ENCODE measurements at regions not wholly inside any gene's neighbourhood (a gene's known extent, or its start where the extent isn't known, plus 50 kb on each side); places are given as distances from the start of the nearest gene placed in this dataset.

DNA sequence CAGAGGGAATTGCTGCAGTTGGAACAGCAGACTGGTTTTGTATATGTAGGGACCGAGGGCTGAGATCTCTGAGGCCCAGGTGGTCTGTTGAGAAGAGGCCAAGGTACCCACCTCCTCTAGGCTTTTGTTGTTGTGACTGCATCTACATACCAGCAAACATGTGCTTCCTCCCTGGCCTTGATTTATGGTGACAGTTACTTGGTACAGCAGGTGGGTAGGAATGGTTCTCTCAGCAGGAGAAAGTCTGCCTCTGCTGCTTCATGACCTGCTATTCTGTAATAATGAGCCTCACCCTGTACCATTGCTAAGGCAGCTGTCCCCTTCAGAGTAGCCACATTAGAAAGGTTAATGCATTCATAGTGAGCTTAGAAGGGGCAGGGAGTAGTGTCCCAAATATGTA is 196.7 kb upstream of the PELI2 start:
- Histone ChIP-seq H3F3A (ENCODE audit: insufficient read depth) (no peaks in the 10 kb centered on the region), H3K27ac (ENCODE audit: low read depth, low read length) (no peak overlapping the region), H3K9me2 (replicated peaks; ENCODE audit: insufficient read depth, low read length) (no peaks in the 10 kb centered on the region), H3K9me3 (ENCODE audit: insufficient read depth, low read length) (no peaks in the 10 kb centered on the region), H2AFZ (ENCODE audit: low read depth, low read length, severe bottlenecking) (no peak overlapping the region), H3K4me2 (ENCODE audit: low read depth, low read length, poor library complexity, severe bottlenecking) (no peak overlapping the region), H3K36me3 (ENCODE audit: low read length) (no peaks in the 10 kb centered on the region), H4K20me1 (ENCODE audit: low read depth, low read length) (no peaks in the 10 kb centered on the region), H3K4me3 (ENCODE audit: insufficient read depth, low read length, poor library complexity, severe bottlenecking) (no peak overlapping the region), H3K27me3 (ENCODE audit: low read length) (no peaks in the 10 kb centered on the region), H3K79me2 (ENCODE audit: insufficient read depth, low read length) (no peaks in the 10 kb centered on the region), H3K9ac (ENCODE audit: low read length) (no peak overlapping the region)
- TF ChIP-seq, protein P1, sequence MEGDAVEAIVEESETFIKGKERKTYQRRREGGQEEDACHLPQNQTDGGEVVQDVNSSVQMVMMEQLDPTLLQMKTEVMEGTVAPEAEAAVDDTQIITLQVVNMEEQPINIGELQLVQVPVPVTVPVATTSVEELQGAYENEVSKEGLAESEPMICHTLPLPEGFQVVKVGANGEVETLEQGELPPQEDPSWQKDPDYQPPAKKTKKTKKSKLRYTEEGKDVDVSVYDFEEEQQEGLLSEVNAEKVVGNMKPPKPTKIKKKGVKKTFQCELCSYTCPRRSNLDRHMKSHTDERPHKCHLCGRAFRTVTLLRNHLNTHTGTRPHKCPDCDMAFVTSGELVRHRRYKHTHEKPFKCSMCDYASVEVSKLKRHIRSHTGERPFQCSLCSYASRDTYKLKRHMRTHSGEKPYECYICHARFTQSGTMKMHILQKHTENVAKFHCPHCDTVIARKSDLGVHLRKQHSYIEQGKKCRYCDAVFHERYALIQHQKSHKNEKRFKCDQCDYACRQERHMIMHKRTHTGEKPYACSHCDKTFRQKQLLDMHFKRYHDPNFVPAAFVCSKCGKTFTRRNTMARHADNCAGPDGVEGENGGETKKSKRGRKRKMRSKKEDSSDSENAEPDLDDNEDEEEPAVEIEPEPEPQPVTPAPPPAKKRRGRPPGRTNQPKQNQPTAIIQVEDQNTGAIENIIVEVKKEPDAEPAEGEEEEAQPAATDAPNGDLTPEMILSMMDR (IDR thresholded peaks at IDR 0.05; ENCODE audit: insufficient read depth, low read length, poor library complexity, severe bottlenecking), result no peak
- no peak for TF ChIP-seq EZH2phosphoT487 (conservative IDR thresholded peaks at IDR 0.05; ENCODE audit: low read length)

- Histone ChIP-seq H3K4me2 (ENCODE audit: low read depth, low read length, poor library complexity, severe bottlenecking) (no peak overlapping the region), H3K79me2 (ENCODE audit: insufficient read depth, low read length) (no peaks in the 10 kb centered on the region), H4K20me1 (ENCODE audit: low read depth, low read length) (no peaks in the 10 kb centered on the region), H2AFZ (ENCODE audit: low read depth, low read length, severe bottlenecking) (no peak overlapping the region), H3K9me2 (replicated peaks; ENCODE audit: insufficient read depth, low read length) (no peaks in the 10 kb centered on the region), H3K27ac (ENCODE audit: low read depth, low read length) (no peak overlapping the region), H3K9me3 (ENCODE audit: insufficient read depth, low read length) (no peaks in the 10 kb centered on the region), H3K9ac (ENCODE audit: low read length) (no peak overlapping the region), H3F3A (ENCODE audit: insufficient read depth) (no peaks in the 10 kb centered on the region), H3K4me3 (ENCODE audit: insufficient read depth, low read length, poor library complexity, severe bottlenecking) (no peak overlapping the region), H3K27me3 (ENCODE audit: low read length) (0 out of 2 replicates have a peak, but pooled peaks cover 3% of the 10 kb centered on the region), H3K36me3 (ENCODE audit: low read length) (no peaks in the 10 kb centered on the region)
- no peak for TF ChIP-seq EZH2phosphoT487 (conservative IDR thresholded peaks at IDR 0.05; ENCODE audit: low read length)
- TF ChIP-seq, protein P1 (IDR thresholded peaks at IDR 0.05; ENCODE audit: insufficient read depth, low read length, poor library complexity, severe bottlenecking), result no peak
Observed at GRCh38 chr14:55926007-55926406, 192.2 kb upstream of the PELI2 start.

DNA sequence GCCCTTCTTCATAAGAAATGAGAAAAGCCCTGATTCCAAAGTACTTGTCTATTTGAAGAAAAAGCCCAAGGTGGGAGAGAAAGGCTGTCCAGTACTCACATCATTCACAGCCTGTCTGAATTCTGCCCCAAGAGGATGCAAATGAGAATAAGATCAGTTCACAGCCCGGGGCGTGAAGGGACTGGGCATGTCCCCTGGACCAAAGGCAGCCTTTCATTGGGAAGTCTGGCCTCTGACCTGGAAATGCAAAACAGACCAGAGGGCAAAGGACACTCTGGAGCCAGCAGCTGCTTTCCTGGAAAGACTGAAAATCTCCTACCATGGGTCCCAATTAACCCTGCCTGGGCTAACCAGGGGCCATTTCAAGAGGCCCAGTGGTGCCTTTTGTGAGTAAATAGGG is 191.2 kb upstream of the PELI2 start:
- H3K79me2 ChIP-seq (ENCODE audit: insufficient read depth, low read length), result no peaks in the 10 kb centered on the region
- no peaks in the 10 kb centered on the region for H3F3A ChIP-seq (ENCODE audit: insufficient read depth)
- no peak overlapping the region for H3K4me2 ChIP-seq (ENCODE audit: low read depth, low read length, poor library complexity, severe bottlenecking)
- no peak for TF ChIP-seq EZH2phosphoT487 (conservative IDR thresholded peaks at IDR 0.05; ENCODE audit: low read length)
- TF ChIP-seq, protein P1 (IDR thresholded peaks at IDR 0.05; ENCODE audit: insufficient read depth, low read length, poor library complexity, severe bottlenecking), result no peak
- H3K4me3 ChIP-seq (ENCODE audit: insufficient read depth, low read length, poor library complexity, severe bottlenecking), result no peak overlapping the region
- 0 out of 2 replicates have a peak, but pooled peaks cover 3% of the 10 kb centered on the region for H3K27me3 ChIP-seq (ENCODE audit: low read length)
- H3K9me2 ChIP-seq (replicated peaks; ENCODE audit: insufficient read depth, low read length), result no peaks in the 10 kb centered on the region
- no peak overlapping the region for H3K27ac ChIP-seq (ENCODE audit: low read depth, low read length)
- no peaks in the 10 kb centered on the region for H3K9me3 ChIP-seq (ENCODE audit: insufficient read depth, low read length)
- H3K36me3 ChIP-seq (ENCODE audit: low read length), result no peaks in the 10 kb centered on the region
- H4K20me1 ChIP-seq (ENCODE audit: low read depth, low read length), result no peaks in the 10 kb centered on the region
- H3K9ac ChIP-seq (ENCODE audit: low read length), result no peak overlapping the region
- no peak overlapping the region for H2AFZ ChIP-seq (ENCODE audit: low read depth, low read length, severe bottlenecking)
